Brain microvascular endothelial cell (primary cell): ENCODE measurements at regions not wholly inside any gene's neighbourhood (a gene's known extent, or its start where the extent isn't known, plus 50 kb on each side); places are given as distances from the start of the nearest gene placed in this dataset.

Experiments
- DNase-seq: peaks from one replicate; pipeline ENCODE4 v3.0.0-alpha.2; 2020
- H3K27ac ChIP-seq: fragments of 250-450 bp; sonication (Bioruptor Pico); 2 replicates; pipeline ENCODE4 v1.5.1; 2020; ENCODE audit warnings: mild to moderate bottlenecking, moderate library complexity
- H3K27me3 ChIP-seq: fragments of 250-450 bp; sonication (Bioruptor Pico); replicated peaks from 2 replicates; pipeline ENCODE4 v1.5.1; 2020; ENCODE audit warnings: mild to moderate bottlenecking
- H3K36me3 ChIP-seq: fragments of 250-450 bp; sonication (Bioruptor Pico); replicated peaks from 2 replicates; pipeline ENCODE4 v1.5.1; 2020; ENCODE audit warnings: mild to moderate bottlenecking
- H3K4me3 ChIP-seq: 2 replicates; pipeline ENCODE4 v1.5.1; 2011; ENCODE audit warnings: low read depth, mild to moderate bottlenecking, control low read depth, low read length, moderate library complexity
- in situ Hi-C: cut with HindIII; loops from 2 replicates; pipeline ENCODE4 v1.10.0; 2017; ENCODE audit warnings: low sequenced_read_pairs, low pct_ligation_motif_present
- TF ChIP-seq, protein P1 (sequence below): IDR thresholded peaks from 2 replicates; pipeline ENCODE4 v1.5.1; 2011; ENCODE audit warnings: low read depth, mild to moderate bottlenecking, moderate library complexity, low read length, control low read depth, inconsistent platforms; ENCODE audit errors: missing control alignments

DNA sequence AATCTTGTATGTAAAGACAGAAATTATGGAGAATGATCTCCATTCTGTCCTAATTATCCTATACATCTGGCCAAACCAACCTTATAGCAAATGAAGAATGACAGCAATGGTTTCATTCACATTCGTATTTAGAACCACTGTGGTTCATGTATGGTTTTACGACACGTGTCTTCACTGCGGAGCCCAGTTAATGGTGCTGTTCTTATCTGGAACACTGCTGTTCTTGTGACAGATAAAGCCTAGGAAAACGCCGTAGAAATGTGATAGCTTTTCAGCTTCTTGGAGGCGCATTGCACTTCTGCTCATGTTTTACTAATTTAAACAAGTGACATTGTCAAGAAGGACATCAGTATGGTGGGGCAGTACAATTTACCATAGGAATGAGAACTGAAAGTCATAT, 2266.4 kb upstream of the TENM3 start:
- DNase-seq: no peak
- TF ChIP-seq, protein P1, sequence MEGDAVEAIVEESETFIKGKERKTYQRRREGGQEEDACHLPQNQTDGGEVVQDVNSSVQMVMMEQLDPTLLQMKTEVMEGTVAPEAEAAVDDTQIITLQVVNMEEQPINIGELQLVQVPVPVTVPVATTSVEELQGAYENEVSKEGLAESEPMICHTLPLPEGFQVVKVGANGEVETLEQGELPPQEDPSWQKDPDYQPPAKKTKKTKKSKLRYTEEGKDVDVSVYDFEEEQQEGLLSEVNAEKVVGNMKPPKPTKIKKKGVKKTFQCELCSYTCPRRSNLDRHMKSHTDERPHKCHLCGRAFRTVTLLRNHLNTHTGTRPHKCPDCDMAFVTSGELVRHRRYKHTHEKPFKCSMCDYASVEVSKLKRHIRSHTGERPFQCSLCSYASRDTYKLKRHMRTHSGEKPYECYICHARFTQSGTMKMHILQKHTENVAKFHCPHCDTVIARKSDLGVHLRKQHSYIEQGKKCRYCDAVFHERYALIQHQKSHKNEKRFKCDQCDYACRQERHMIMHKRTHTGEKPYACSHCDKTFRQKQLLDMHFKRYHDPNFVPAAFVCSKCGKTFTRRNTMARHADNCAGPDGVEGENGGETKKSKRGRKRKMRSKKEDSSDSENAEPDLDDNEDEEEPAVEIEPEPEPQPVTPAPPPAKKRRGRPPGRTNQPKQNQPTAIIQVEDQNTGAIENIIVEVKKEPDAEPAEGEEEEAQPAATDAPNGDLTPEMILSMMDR: no peak
- H3K36me3 ChIP-seq: no peaks in the 10 kb centered on the region
- H3K27me3 ChIP-seq: no peaks in the 10 kb centered on the region
- in situ Hi-C loops: no loop called here
- H3K4me3 ChIP-seq: no peak overlapping the region
- H3K27ac ChIP-seq: no peak overlapping the region

DNA sequence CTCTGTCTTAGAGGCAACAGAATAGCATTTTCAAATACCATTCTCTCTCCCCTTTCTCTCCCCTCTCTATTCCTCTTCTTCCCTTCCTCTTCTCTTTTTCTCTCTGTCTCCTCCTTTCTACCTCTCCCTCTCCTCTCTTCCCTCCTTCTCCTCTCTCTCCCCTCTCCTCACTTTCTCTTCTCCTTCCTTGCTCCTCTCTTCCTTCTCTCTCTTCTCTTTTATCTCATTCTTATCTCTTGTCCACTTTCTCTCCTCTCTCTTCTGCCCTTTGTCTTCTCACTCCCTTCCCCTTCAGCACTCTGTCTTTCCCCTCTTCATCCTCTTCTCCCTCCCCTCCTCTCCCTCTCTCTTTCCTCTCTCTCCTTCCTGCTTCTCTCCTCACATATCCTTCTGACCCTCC, 2265.8 kb upstream of the TENM3 start:
- H3K4me3 ChIP-seq: no peak overlapping the region
- in situ Hi-C loops: no loop called here
- H3K27me3 ChIP-seq: no peaks in the 10 kb centered on the region

GRCh38 chr4:179981161-179981560, 2262.0 kb upstream of the TENM3 start:
- in situ Hi-C loops: no loop called here
- Histone ChIP-seq H3K27ac (no peak overlapping the region), H3K36me3 (no peaks in the 10 kb centered on the region), H3K4me3 (no peak overlapping the region), H3K27me3 (no peaks in the 10 kb centered on the region)
- DNase-seq: no peak
- TF ChIP-seq, protein P1: no peak

More for the DNA sequence above, 2265.8 kb upstream of the TENM3 start:
- TF ChIP-seq, protein P1: no peak
- DNase-seq: no peak
- Histone ChIP-seq H3K36me3 (no peaks in the 10 kb centered on the region), H3K27ac (no peak overlapping the region)

DNA sequence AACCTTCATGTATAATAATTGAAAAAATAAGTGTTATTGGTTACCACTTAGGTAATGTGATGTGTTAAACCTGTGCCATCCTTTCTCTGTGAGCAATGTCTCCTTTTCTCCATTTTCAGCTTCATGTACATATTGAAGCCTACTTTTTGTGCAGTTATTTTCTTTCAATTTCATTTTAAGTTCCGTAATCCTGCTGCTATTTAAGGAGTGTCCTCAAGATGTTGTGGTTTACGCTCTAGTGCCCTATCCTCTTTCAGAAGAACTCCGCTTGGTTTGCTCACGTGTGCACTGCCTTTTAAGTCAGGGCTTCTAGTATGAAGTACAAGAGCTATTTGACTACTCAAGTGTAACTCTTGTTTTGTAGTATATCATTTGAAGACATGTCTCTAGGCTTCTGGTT, 2253.2 kb upstream of the TENM3 start:
- Histone ChIP-seq H3K27me3 (no peaks in the 10 kb centered on the region), H3K36me3 (no peaks in the 10 kb centered on the region), H3K4me3 (no peak overlapping the region), H3K27ac (no peak overlapping the region)
- in situ Hi-C loops: no loop called here
- TF ChIP-seq, protein P1: no peak
- DNase-seq: no peak

GRCh38 chr4:180009316-180009715, 2233.9 kb upstream of the TENM3 start:
- Histone ChIP-seq H3K27ac (no peak overlapping the region), H3K4me3 (no peak overlapping the region), H3K36me3 (no peaks in the 10 kb centered on the region), H3K27me3 (no peaks in the 10 kb centered on the region)
- in situ Hi-C loops: no loop called here
- TF ChIP-seq, protein P1: no peak
- no peak for DNase-seq

DNA sequence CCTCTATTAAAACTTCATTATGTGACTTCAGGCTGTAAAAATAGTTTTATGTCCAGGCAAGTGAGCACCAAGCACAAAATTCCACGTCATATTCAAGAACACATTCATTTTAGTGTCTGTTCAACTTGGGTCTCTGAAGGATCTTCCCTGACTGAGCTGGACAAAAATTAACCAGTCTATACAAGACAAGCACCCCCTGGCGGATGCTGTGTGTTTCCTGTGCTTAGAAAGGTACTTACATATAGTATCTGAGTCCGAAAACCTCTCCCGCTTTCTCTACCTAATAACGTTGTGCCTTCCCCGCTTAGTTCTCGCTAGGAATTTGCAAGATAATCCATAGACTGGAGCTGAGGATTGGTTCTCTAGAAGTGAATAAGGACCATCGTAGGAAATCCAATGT, 2214.5 kb upstream of the TENM3 start:
- DNase-seq: no peak
- H3K27me3 ChIP-seq: no peaks in the 10 kb centered on the region
- H3K36me3 ChIP-seq: no peaks in the 10 kb centered on the region
- TF ChIP-seq, protein P1: peak; percentile 57
- no peak overlapping the region for H3K4me3 ChIP-seq
- in situ Hi-C loops: no loop called here
- H3K27ac ChIP-seq: no peak overlapping the region
